Endothelial cell (in vitro differentiated cells): ENCODE measurements at regions not wholly inside any gene's neighbourhood (a gene's known extent, or its start where the extent isn't known, plus 50 kb on each side); places are given as distances from the start of the nearest gene placed in this dataset.

Experiments
- DNase-seq: peaks from one replicate; pipeline ENCODE4 v3.0.0; 2021; ENCODE audit warnings: low spot score
- H3K27ac Mint-ChIP-seq: one replicate; pipeline ENCODE4 v1.8.0; 2021; ENCODE audit warnings: mixed read lengths, inconsistent platforms; ENCODE audit not compliant: unreplicated experiment
- H3K27me3 Mint-ChIP-seq: one replicate; pipeline ENCODE4 v1.8.0; 2021; ENCODE audit warnings: mild to moderate bottlenecking, moderate library complexity, mixed read lengths, inconsistent platforms; ENCODE audit not compliant: unreplicated experiment
- H3K36me3 Mint-ChIP-seq: one replicate; pipeline ENCODE4 v1.8.0; 2021; ENCODE audit warnings: mild to moderate bottlenecking, low read depth, mixed read lengths, inconsistent platforms; ENCODE audit not compliant: unreplicated experiment
- H3K4me1 Mint-ChIP-seq: one replicate; pipeline ENCODE4 v1.8.0; 2021; ENCODE audit warnings: mild to moderate bottlenecking, mixed read lengths, inconsistent platforms; ENCODE audit not compliant: unreplicated experiment
- H3K4me3 Mint-ChIP-seq: one replicate; pipeline ENCODE4 v1.8.0; 2021; ENCODE audit warnings: mild to moderate bottlenecking, mixed read lengths, inconsistent platforms; ENCODE audit not compliant: unreplicated experiment
- H3K9me3 Mint-ChIP-seq: one replicate; pipeline ENCODE4 v1.8.0; 2021; ENCODE audit warnings: mixed read lengths, inconsistent platforms; ENCODE audit not compliant: unreplicated experiment
- TF ChIP-seq, protein P1 (sequence below): fragments of 200-600 bp; sonication (generic); IDR thresholded peaks from one replicate; pipeline ENCODE4 v1.5.0; 2021; ENCODE audit warnings: antibody characterized with exemption; ENCODE audit not compliant: unreplicated experiment

DNA sequence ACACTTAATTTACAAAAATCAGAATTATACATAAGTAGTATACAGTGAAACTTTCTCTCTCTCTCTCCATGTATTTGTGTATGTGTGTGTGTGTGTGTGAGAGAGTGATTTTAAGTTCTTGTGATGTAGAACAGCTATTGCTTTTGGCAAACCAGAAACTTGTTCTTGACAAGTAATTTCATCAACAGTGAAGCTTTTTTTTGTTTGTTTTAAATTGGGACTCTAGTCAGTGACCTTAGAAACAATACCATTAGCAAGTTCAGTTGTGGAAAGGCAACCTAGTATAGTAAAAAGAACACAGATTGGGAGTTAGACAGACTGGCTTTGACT lies 319.1 kb downstream of the PTEN start:
- Mint-ChIP-seq H3K4me3 (no peak overlapping the region), H3K36me3 (no peaks in the 10 kb centered on the region), H3K27me3 (peaks cover 1% of the 10 kb centered on the region), H3K9me3 (no peaks in the 10 kb centered on the region), H3K4me1 (no peaks in the 10 kb centered on the region), H3K27ac (no peak overlapping the region)
- TF ChIP-seq, protein P1, sequence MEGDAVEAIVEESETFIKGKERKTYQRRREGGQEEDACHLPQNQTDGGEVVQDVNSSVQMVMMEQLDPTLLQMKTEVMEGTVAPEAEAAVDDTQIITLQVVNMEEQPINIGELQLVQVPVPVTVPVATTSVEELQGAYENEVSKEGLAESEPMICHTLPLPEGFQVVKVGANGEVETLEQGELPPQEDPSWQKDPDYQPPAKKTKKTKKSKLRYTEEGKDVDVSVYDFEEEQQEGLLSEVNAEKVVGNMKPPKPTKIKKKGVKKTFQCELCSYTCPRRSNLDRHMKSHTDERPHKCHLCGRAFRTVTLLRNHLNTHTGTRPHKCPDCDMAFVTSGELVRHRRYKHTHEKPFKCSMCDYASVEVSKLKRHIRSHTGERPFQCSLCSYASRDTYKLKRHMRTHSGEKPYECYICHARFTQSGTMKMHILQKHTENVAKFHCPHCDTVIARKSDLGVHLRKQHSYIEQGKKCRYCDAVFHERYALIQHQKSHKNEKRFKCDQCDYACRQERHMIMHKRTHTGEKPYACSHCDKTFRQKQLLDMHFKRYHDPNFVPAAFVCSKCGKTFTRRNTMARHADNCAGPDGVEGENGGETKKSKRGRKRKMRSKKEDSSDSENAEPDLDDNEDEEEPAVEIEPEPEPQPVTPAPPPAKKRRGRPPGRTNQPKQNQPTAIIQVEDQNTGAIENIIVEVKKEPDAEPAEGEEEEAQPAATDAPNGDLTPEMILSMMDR, result no peak
- no peak for DNase-seq

DNA sequence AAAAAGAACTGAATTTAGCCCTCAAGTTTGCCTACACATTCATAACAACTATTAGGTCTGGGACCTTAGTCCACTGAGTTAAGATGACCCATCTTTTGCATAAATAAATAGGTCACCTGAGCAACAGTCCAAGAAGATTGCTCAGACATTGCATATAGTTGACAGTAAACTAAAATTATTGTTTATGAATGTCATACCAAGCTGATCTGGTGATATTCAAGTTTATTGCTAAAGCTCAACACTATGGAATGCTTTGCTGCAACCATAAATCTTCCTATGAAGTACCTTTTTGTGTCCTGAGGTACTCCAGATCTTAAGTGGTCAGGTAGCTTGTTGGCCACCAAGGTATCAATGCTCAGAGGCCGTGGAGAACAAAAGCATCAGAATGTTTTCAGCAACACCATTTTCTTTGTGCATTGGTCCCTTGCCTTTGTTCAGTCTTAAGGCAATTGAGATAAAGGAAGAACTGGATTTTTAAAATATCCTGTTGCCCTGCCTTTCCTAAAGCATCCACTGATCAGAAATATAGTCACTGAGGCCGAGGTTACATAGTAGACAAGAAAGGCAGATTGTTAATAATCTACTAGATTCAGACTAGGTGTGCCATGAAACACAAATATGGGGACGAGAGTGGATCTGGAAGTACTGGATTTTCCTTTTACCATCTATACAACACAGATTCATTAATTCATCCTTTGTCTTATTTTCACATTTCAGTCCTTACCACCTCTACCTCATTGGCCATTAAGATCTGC lies 321.3 kb downstream of the PTEN start:
- Mint-ChIP-seq H3K4me1 (no peaks in the 10 kb centered on the region), H3K27me3 (peaks cover 1% of the 10 kb centered on the region), H3K36me3 (no peaks in the 10 kb centered on the region), H3K27ac (no peak overlapping the region), H3K9me3 (no peaks in the 10 kb centered on the region), H3K4me3 (no peak overlapping the region)
- no peak for DNase-seq
- TF ChIP-seq, protein P1, result no peak

DNA sequence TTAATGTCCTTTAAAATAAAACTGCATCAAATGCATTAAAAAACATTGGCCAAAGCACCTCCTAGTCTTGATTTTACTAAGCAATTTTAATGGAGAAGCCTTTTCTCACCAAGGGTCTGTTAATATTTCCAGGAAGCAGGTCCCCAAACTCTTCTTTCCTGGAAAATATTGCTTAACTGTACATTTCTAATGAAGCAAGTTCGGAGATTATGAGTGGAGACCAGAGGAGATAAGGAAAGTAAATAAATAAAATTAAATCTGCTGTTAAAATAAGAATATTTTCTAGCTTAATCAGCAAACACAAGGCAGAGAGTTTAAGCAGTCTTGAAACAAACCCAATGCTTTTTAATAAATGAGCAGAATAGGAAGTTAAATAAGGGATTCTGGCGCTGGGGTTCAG lies 322.4 kb downstream of the PTEN start:
- TF ChIP-seq, protein P1, result no peak
- Mint-ChIP-seq H3K4me3 (no peak overlapping the region), H3K4me1 (no peaks in the 10 kb centered on the region), H3K27ac (no peak overlapping the region), H3K9me3 (no peaks in the 10 kb centered on the region), H3K27me3 (peaks cover 1% of the 10 kb centered on the region), H3K36me3 (no peaks in the 10 kb centered on the region)
- DNase-seq, result no peak

DNA sequence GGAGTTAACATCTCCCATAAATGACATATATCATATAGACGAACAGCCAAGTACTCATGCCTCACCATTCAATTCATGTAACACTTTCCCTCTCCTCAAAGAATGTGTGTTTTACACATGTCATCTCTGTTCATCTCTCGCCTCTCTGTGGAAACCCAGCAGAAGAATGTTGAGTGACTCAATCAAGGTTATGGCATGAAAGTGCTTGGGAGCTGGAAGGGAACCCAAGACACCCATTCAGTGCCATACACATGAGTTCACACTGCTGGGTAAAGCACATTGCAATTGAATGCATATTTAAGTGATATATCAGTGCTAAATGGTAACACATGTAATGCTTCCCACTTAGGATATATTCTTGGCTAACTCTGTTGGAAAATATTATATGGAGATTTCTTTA lies 322.9 kb downstream of the PTEN start:
- no peaks in the 10 kb centered on the region for H3K36me3 Mint-ChIP-seq
- no peak for DNase-seq
- no peaks in the 10 kb centered on the region for H3K9me3 Mint-ChIP-seq
- TF ChIP-seq, protein P1, result no peak
- H3K27ac Mint-ChIP-seq, result no peak overlapping the region
- H3K27me3 Mint-ChIP-seq, result peaks cover 1% of the 10 kb centered on the region
- no peak overlapping the region for H3K4me3 Mint-ChIP-seq
- no peaks in the 10 kb centered on the region for H3K4me1 Mint-ChIP-seq

DNA sequence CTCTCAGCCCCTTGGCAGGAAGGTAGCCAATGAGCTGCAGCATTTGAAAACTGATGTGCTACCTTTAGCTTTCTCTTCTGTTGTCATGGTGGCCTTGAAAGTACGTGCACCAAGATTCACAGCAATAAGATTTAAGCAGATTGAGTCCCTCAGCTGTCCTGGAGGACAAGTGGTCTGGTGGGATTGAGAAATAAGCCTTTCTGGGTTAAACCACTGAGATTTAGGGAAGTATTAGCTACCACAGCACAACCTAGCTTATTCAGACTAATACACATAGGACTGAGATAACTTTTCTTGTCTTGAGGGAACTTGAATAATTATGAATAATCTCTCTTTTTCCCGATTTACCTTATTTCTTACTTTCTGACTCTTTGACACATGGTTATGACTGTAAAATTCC lies 324.0 kb downstream of the PTEN start:
- Mint-ChIP-seq H3K36me3 (no peaks in the 10 kb centered on the region), H3K4me3 (no peak overlapping the region), H3K4me1 (peaks cover 4% of the 10 kb centered on the region), H3K27ac (no peak overlapping the region), H3K9me3 (no peaks in the 10 kb centered on the region), H3K27me3 (peaks cover 1% of the 10 kb centered on the region)
- TF ChIP-seq, protein P1, result no peak
- DNase-seq, result no peak
